GM10248 (cell line): ENCODE measurements at regions not wholly inside any gene's neighbourhood (a gene's known extent, or its start where the extent isn't known, plus 50 kb on each side); places are given as distances from the start of the nearest gene placed in this dataset.

Source experiments
- CTCF ChIA-PET: fragments of 300-600 bp; sonication (Branson Sonifier 250); formaldehyde crosslinking; extraction: SDS; loops from one replicate; lab custom pipeline; 2021; ENCODE audit warnings: antibody characterized with exemption; lab: Yijun Ruan, JAX
- POLR2A ChIA-PET: fragments of 350-650 bp; sonication (Branson Sonifier 250); formaldehyde crosslinking; extraction: SDS; loops from one replicate; lab custom pipeline; 2020; ENCODE audit warnings: antibody characterized with exemption; lab: Yijun Ruan, JAX
- DNase-seq: peaks from one replicate; pipeline ENCODE4 v3.0.0; 2012; ENCODE audit errors: extremely low spot score
- TF ChIP-seq, protein P1 (sequence below): IDR thresholded peaks from 2 replicates; pipeline ENCODE4 v1.5.1; 2012; ENCODE audit warnings: mild to moderate bottlenecking, low read depth; ENCODE audit errors: extremely low read depth, missing control alignments, control extremely low read depth

GRCh38 chr10:33542752-33543505 is 208.5 kb upstream of the NRP1 start:
- TF ChIP-seq, protein P1, sequence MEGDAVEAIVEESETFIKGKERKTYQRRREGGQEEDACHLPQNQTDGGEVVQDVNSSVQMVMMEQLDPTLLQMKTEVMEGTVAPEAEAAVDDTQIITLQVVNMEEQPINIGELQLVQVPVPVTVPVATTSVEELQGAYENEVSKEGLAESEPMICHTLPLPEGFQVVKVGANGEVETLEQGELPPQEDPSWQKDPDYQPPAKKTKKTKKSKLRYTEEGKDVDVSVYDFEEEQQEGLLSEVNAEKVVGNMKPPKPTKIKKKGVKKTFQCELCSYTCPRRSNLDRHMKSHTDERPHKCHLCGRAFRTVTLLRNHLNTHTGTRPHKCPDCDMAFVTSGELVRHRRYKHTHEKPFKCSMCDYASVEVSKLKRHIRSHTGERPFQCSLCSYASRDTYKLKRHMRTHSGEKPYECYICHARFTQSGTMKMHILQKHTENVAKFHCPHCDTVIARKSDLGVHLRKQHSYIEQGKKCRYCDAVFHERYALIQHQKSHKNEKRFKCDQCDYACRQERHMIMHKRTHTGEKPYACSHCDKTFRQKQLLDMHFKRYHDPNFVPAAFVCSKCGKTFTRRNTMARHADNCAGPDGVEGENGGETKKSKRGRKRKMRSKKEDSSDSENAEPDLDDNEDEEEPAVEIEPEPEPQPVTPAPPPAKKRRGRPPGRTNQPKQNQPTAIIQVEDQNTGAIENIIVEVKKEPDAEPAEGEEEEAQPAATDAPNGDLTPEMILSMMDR = no peak
- ChIA-PET CTCF (interaction anchor here (1.2 kb wide), 1 partner anchor 20 kb away, joined by 3 read pairs; no protein-coding TSS in a partner anchor), POLR2A (no interaction called here)
- no peak for DNase-seq

GRCh38 chr10:33539116-33539515 is 204.6 kb upstream of the NRP1 start:
- CTCF ChIA-PET = no interaction called here

DNA sequence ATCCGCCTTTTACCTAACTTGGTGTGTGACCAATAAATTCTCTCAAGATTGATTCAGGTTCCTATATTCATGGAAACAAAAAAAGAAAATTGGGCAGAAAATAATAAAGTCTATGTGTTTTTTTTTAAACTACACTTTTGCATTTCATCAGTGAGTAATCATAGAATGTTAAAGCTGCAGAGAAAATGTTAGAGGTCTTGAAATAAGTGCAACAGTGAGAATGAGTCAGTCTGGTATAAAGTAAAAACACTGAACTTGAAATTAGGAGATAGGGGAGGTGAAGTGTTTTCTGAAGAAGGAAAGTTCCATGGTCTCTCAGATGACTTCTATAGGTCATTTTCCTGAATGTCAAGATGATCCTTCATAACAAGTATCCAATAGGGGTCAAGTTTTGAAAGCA is 202.6 kb upstream of the NRP1 start:
- TF ChIP-seq, protein P1 = no peak
- no peak for DNase-seq
- POLR2A ChIA-PET = no interaction called here
- CTCF ChIA-PET = no interaction called here

More at GRCh38 chr10:33539116-33539515, 204.6 kb upstream of the NRP1 start:
- DNase-seq = no peak
- TF ChIP-seq, protein P1 = no peak
- POLR2A ChIA-PET = no interaction called here

GRCh38 chr10:33536508-33536907 is 202.0 kb upstream of the NRP1 start:
- TF ChIP-seq, protein P1 = no peak
- CTCF ChIA-PET = interaction anchor here (1.1 kb wide), 1 partner anchor 15 kb away, joined by 3 read pairs; no protein-coding TSS in a partner anchor
- DNase-seq = no peak
- POLR2A ChIA-PET = no interaction called here

GRCh38 chr10:33535866-33536265 is 201.4 kb upstream of the NRP1 start:
- DNase-seq = no peak
- CTCF ChIA-PET = interaction anchor here (1.0 to 1.1 kb wide), 2 partner anchors 14 to 16 kb away, joined by 3 to 4 read pairs; no protein-coding TSS in a partner anchor
- TF ChIP-seq, protein P1 = no peak
- POLR2A ChIA-PET = no interaction called here

DNA sequence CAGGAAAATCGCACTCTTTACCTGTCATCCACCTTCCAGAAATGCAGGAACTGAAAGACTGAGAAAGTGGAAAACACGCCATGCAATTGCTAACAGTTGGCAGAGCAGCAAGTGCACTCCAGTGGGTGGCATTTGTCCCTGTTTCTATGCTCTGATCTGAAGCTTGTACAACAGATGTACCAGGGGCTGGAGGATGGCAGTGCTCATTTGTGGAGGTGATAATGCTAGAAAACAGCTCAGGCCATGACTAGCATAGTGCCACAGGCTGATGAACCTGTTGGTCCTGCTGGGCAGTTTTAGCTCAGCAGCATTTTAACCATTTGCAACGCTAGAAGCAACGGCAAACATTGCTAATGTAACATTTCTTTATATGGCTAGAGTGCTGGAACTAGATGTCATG is 199.9 kb upstream of the NRP1 start:
- no peak for DNase-seq
- ChIA-PET CTCF (no interaction called here), POLR2A (no interaction called here)
- TF ChIP-seq, protein P1 = no peak
